ENCODE measurements at regions not wholly inside any gene's neighbourhood (a gene's known extent, or its start where the extent isn't known, plus 50 kb on each side); places are given as distances from the start of the nearest gene placed in this dataset.

- Mint-ChIP-seq H3K27ac (no peak overlapping the region), H3K4me3 (no peak overlapping the region), H3K27me3 (peaks cover 43% of the 10 kb centered on the region), H3K36me3 (peaks cover 8% of the 10 kb centered on the region), H3K9me3 (ENCODE audit: low read depth) (peaks cover 12% of the 10 kb centered on the region), H3K4me1 (ENCODE audit: low read depth) (peaks cover 10% of the 10 kb centered on the region)
Measured at GRCh38 chr5:73380041-73380440, 68.5 kb downstream of the FOXD1 start.

- Mint-ChIP-seq H3K27me3 (peaks cover 46% of the 10 kb centered on the region), H3K4me3 (no peak overlapping the region), H3K4me1 (ENCODE audit: low read depth) (peaks cover 10% of the 10 kb centered on the region), H3K9me3 (ENCODE audit: low read depth) (peaks cover 9% of the 10 kb centered on the region), H3K27ac (no peak overlapping the region), H3K36me3 (peaks cover 6% of the 10 kb centered on the region)
Measured at GRCh38 chr5:73379435-73379834, 69.1 kb downstream of the FOXD1 start.

- H3K4me1 Mint-ChIP-seq (ENCODE audit: low read depth), result peaks cover 10% of the 10 kb centered on the region
Measured at GRCh38 chr5:73378765-73379164, 69.8 kb downstream of the FOXD1 start.

GRCh38 chr5:73378070-73378469, 70.5 kb downstream of the FOXD1 start:
- Mint-ChIP-seq H3K4me1 (ENCODE audit: low read depth) (peaks cover 10% of the 10 kb centered on the region), H3K9me3 (ENCODE audit: low read depth) (no peaks in the 10 kb centered on the region), H3K27ac (no peak overlapping the region), H3K27me3 (peaks cover 40% of the 10 kb centered on the region), H3K4me3 (no peak overlapping the region), H3K36me3 (no peaks in the 10 kb centered on the region)

More at GRCh38 chr5:73378765-73379164, 69.8 kb downstream of the FOXD1 start:
- peaks cover 3% of the 10 kb centered on the region for H3K9me3 Mint-ChIP-seq (ENCODE audit: low read depth)
- no peak overlapping the region for H3K4me3 Mint-ChIP-seq
- peaks cover 2% of the 10 kb centered on the region for H3K36me3 Mint-ChIP-seq
- no peak overlapping the region for H3K27ac Mint-ChIP-seq
- peaks cover 42% of the 10 kb centered on the region for H3K27me3 Mint-ChIP-seq

GRCh38 chr5:73376618-73377170, 71.9 kb downstream of the FOXD1 start:
- Mint-ChIP-seq H3K9me3 (ENCODE audit: low read depth) (no peaks in the 10 kb centered on the region), H3K4me1 (ENCODE audit: low read depth) (peaks cover 9% of the 10 kb centered on the region)

GRCh38 chr5:73375949-73376348, 72.6 kb downstream of the FOXD1 start:
- H3K4me1 Mint-ChIP-seq (ENCODE audit: low read depth), result peaks cover 5% of the 10 kb centered on the region
- no peaks in the 10 kb centered on the region for H3K36me3 Mint-ChIP-seq
- H3K4me3 Mint-ChIP-seq, result no peak overlapping the region
- H3K9me3 Mint-ChIP-seq (ENCODE audit: low read depth), result no peaks in the 10 kb centered on the region
- no peak overlapping the region for H3K27ac Mint-ChIP-seq
- H3K27me3 Mint-ChIP-seq, result peaks cover 45% of the 10 kb centered on the region

More at GRCh38 chr5:73376618-73377170, 71.9 kb downstream of the FOXD1 start:
- H3K4me3 Mint-ChIP-seq, result no peak overlapping the region
- H3K27me3 Mint-ChIP-seq, result peaks cover 43% of the 10 kb centered on the region
- no peaks in the 10 kb centered on the region for H3K36me3 Mint-ChIP-seq
- no peak overlapping the region for H3K27ac Mint-ChIP-seq

GRCh38 chr5:73375191-73375545, 73.4 kb downstream of the FOXD1 start:
- Mint-ChIP-seq H3K27ac (no peak overlapping the region), H3K27me3 (peaks cover 43% of the 10 kb centered on the region), H3K4me3 (no peak overlapping the region), H3K9me3 (ENCODE audit: low read depth) (no peaks in the 10 kb centered on the region), H3K36me3 (no peaks in the 10 kb centered on the region), H3K4me1 (ENCODE audit: low read depth) (no peaks in the 10 kb centered on the region)

- no peaks in the 10 kb centered on the region for H3K36me3 Mint-ChIP-seq
- H3K4me3 Mint-ChIP-seq, result no peak overlapping the region
- no peaks in the 10 kb centered on the region for H3K4me1 Mint-ChIP-seq (ENCODE audit: low read depth)
- no peak overlapping the region for H3K27ac Mint-ChIP-seq
- H3K27me3 Mint-ChIP-seq, result peaks cover 42% of the 10 kb centered on the region
- H3K9me3 Mint-ChIP-seq (ENCODE audit: low read depth), result no peaks in the 10 kb centered on the region
Measured at GRCh38 chr5:73374520-73375190, 73.9 kb downstream of the FOXD1 start.

- Mint-ChIP-seq H3K36me3 (no peaks in the 10 kb centered on the region), H3K4me3 (no peak overlapping the region), H3K9me3 (ENCODE audit: low read depth) (no peaks in the 10 kb centered on the region), H3K27me3 (peaks cover 39% of the 10 kb centered on the region), H3K27ac (no peak overlapping the region), H3K4me1 (ENCODE audit: low read depth) (no peaks in the 10 kb centered on the region)
Measured at GRCh38 chr5:73373814-73374510, 74.6 kb downstream of the FOXD1 start.

- H3K27me3 Mint-ChIP-seq, result peaks cover 30% of the 10 kb centered on the region
Measured at GRCh38 chr5:73370640-73371583, 77.7 kb downstream of the FOXD1 start.

GRCh38 chr5:73370095-73370494, 78.5 kb downstream of the FOXD1 start:
- peaks cover 24% of the 10 kb centered on the region for H3K27me3 Mint-ChIP-seq
- H3K4me1 Mint-ChIP-seq (ENCODE audit: low read depth), result no peaks in the 10 kb centered on the region
- H3K36me3 Mint-ChIP-seq, result no peaks in the 10 kb centered on the region
- H3K27ac Mint-ChIP-seq, result no peak overlapping the region
- no peaks in the 10 kb centered on the region for H3K9me3 Mint-ChIP-seq (ENCODE audit: low read depth)
- no peak overlapping the region for H3K4me3 Mint-ChIP-seq

More at GRCh38 chr5:73370640-73371583, 77.7 kb downstream of the FOXD1 start:
- H3K36me3 Mint-ChIP-seq, result no peaks in the 10 kb centered on the region
- no peak overlapping the region for H3K4me3 Mint-ChIP-seq
- H3K27ac Mint-ChIP-seq, result no peak overlapping the region
- H3K4me1 Mint-ChIP-seq (ENCODE audit: low read depth), result no peaks in the 10 kb centered on the region
- H3K9me3 Mint-ChIP-seq (ENCODE audit: low read depth), result no peaks in the 10 kb centered on the region

GRCh38 chr5:73369278-73369677, 79.3 kb downstream of the FOXD1 start:
- Mint-ChIP-seq H3K9me3 (ENCODE audit: low read depth) (no peaks in the 10 kb centered on the region), H3K36me3 (no peaks in the 10 kb centered on the region)

GRCh38 chr5:73367650-73368049, 80.9 kb downstream of the FOXD1 start:
- Mint-ChIP-seq H3K27me3 (peaks cover 15% of the 10 kb centered on the region), H3K4me3 (no peak overlapping the region), H3K4me1 (ENCODE audit: low read depth) (no peaks in the 10 kb centered on the region), H3K36me3 (no peaks in the 10 kb centered on the region), H3K27ac (no peak overlapping the region), H3K9me3 (ENCODE audit: low read depth) (no peaks in the 10 kb centered on the region)

More at GRCh38 chr5:73369278-73369677, 79.3 kb downstream of the FOXD1 start:
- H3K27ac Mint-ChIP-seq, result no peak overlapping the region
- H3K27me3 Mint-ChIP-seq, result peaks cover 20% of the 10 kb centered on the region
- H3K4me1 Mint-ChIP-seq (ENCODE audit: low read depth), result no peaks in the 10 kb centered on the region
- no peak overlapping the region for H3K4me3 Mint-ChIP-seq

- H3K4me1 Mint-ChIP-seq (ENCODE audit: low read depth), result no peaks in the 10 kb centered on the region
- no peaks in the 10 kb centered on the region for H3K9me3 Mint-ChIP-seq (ENCODE audit: low read depth)
- no peak overlapping the region for H3K27ac Mint-ChIP-seq
- no peaks in the 10 kb centered on the region for H3K36me3 Mint-ChIP-seq
- H3K4me3 Mint-ChIP-seq, result no peak overlapping the region
- H3K27me3 Mint-ChIP-seq, result peaks cover 14% of the 10 kb centered on the region
Measured at GRCh38 chr5:73365990-73366667, 82.4 kb downstream of the FOXD1 start.

Data from activated naive CD8-positive, alpha-beta T cell (primary cell).